ENCODE measurements at regions not wholly inside any gene's neighbourhood (a gene's known extent, or its start where the extent isn't known, plus 50 kb on each side); places are given as distances from the start of the nearest gene placed in this dataset.

DNA sequence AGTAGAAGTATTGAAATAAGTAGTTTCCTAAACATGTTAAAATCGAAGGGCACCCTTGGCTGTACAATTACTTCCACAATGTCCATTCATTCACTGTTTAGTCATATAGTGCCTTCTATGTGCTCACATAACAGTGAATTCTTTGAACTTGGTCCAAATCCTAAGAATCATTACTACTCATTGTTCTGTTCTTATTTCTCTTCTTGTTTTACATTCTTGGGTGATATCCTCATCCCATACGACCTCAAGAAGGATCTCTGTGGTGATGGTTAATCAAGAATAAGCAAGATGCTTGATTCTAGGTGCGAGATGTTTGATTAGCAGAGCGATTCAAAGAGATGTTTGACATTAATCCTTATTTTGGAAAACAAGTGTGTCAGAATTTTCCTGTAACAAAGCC is 667.4 kb upstream of the ZP4 start:
- DNase-seq (ENCODE audit: low read depth) = no peak

DNA sequence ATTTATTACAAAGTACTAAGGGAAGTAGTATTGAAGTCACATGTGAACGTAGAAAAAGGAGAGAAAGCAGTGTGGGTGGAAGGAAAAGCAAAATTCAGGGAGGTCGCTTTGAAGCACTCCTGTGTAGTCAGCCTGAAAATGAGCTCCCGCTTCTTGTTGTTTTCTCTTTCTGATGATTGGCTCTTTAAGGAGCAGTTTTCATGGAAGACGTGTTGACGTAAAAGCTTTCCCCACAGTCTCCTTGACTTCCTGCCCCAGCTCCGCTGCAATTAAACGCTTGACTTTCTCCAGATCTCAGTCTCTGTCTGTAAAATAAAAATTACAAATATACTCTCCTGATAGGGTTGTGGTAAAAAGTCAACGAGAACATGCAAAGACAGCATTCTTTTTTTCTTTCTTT is 661.5 kb upstream of the ZP4 start:
- DNase-seq (ENCODE audit: low read depth) = no peak

DNA sequence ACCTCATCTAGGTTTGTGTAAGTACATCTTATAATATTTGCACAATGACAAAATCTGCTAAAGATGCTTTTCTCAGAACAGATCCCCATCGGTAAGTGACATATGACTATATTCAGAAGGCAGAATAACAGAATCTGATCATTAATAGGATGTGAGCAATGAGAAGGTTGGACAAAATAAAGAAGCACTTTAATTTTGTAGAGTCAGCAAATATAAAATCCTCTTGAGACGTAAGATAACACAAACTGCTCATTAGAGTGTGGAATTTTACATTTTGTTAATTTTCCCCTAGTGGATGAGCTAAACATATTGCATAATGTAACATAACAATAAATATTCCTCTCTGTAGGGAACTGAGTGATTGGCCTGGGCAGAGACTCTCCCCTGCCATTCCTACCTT is 658.4 kb upstream of the ZP4 start:
- DNase-seq (ENCODE audit: low read depth) = no peak

DNA sequence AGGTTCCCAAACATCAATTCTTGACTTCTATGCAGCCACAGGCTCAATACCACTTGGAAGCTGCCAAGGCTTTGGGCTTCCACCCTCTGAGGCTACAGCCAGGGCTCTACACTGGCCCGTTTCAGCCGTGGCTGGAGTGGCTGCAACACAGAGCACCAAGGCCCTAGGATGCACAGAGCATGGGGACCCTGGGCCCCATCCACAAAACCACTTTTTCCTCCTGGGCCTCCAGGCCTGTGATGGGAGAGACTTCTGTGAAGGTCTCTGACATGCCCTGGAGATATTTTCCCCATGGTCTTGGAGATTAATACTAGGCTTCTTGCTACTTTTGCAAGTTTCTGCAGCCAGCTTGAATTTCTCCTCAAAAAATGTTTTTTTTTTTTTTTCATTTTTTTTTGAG is 655.4 kb upstream of the ZP4 start:
- no peak for DNase-seq (ENCODE audit: low read depth)

DNA sequence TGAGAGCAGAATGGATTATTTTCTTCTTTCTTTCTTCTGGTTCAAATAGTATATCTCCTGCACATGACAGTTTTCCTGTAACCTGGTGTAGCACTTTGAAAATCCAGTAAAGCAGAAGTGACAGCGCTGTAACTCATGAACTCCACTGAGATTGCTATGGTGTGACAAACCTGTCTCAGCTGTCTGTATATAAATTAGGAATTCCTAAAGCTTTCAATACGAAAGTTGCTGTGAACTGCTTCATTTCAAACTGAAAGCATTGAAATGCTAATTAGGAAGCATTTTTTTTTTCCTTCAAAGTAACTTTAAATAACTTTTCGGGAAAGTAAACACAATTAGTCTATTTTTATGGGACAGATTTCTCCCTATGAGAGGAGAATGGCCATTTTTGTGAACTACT is 646.9 kb upstream of the ZP4 start:
- no peak for DNase-seq (ENCODE audit: low read depth)

DNA sequence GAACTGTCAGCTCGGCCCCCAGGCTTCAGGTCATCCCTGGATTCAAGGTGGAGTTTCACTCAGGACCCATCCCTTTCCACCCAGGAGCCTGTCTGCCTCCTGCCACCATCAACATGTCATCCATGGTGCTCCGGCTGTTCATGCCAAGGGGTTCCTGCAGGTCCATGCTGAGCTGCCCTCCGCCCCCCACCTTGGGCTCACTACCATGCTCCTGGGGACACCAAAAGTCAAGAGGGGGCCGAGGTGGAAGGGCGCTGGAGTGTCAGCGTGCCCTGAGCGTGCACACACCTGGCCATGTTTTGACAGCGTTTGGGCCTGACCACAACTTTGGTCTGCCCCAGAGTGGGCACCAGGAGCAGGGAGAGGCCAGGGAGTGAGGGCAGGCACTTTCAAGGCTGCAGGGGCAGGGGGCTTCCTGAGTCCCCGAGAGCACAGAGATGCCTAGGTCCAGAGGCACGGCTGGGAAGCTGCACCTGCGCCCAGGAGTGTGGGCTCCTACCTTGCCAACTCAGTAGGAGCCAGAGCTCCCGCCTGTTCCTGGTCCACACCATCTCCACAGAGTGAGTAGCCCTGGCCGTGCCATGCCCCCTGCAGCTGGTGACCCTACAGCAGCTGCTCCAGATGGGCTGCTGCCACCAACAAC is 639.6 kb upstream of the ZP4 start:
- DNase-seq (ENCODE audit: low read depth) = no peak

DNA sequence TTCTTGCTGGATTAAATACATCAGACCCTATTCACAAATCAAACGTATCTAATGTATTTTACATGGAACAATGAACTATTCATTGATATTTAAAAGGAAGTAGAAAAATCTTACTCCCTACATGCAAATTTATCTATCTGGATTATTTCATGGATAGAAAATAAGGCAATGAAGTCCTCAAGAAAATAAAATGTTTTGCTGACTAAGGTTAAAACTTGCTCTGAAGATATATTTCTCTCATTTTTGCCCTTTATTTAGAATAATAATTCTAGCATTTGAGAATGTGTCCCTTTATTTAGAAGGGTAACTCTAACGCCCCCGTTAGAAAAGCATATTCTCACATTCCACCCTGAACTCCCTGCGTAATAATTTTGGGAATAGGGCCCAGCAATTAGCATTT is 627.0 kb upstream of the ZP4 start:
- no peak for DNase-seq (ENCODE audit: low read depth)

DNA sequence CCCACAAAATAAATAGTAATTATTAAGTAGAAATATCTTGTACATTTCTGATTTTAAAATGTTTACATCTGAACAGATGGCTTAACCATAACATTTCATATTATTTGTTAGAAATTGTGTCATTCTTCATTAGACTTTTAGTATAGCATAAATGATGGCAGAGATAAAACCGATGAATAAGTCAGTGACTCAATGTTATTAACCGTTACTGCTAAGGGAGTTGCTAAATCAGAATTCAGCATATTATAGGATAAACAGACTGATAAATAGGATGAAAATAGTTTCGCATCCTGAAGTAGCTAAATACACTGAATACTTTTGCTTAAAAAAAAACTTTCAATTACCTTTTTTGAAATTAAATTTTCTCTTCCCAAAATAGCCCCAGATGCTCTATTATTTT is 610.6 kb upstream of the ZP4 start:
- no peak for DNase-seq (ENCODE audit: low read depth)

DNA sequence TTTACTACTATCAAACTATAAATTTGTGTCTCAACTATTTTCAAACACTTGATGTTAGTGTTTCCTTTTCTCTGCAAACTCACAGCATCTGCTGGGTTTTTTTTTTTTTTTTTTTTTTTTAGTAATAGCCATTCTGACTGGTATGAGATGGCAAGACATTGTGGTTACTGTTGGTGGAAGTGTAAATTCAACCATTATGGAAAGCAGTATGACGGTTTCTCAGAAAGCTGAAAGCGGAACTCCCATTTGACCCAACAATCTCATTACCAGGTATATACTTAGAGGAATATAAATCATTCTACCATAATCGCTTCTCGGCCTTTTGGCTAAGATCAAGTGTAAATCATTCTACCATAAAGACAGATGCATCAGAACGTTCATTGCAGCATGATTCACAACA is 608.3 kb upstream of the ZP4 start:
- no peak for DNase-seq (ENCODE audit: low read depth)

DNA sequence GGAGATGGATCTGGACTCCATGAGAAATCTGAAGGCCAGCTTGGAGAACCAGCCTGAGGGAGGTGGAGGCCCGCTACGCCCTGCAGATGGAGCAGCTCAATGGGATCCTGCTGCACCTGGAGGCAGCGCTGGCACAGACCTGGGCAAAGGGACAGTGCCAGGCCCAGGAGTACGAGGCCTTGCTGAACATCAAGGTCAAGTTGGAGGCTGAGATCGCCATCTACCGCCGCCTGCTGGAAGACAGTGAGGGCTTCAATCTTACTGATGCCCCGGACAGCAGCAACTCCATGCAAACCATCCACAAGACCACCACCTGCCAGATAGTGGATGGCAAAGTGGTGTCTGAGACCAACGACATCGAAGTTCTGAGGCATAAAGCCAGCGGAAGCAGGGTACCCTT is 601.5 kb upstream of the ZP4 start:
- DNase-seq (ENCODE audit: low read depth) = no peak

DNA sequence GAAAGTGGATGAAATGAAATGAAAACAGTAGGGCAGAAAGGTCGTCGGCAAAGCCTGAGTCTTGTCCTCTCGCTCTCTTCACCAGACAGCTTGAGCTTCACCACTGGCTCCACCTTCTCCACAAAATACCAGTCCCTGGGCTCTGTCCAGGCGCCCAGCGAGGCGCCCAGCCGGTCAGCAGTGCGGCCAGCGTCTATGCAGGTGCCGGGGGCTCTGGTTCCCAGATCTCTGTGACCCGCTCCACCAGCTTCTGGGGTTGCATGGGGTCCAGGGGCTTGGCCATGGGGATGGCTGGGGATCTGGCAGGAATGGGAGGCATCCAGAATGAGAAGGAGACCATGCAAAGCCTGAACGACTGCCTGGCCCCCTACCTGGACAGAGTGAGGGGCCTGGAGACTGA is 600.5 kb upstream of the ZP4 start:
- DNase-seq (ENCODE audit: low read depth) = no peak

DNA sequence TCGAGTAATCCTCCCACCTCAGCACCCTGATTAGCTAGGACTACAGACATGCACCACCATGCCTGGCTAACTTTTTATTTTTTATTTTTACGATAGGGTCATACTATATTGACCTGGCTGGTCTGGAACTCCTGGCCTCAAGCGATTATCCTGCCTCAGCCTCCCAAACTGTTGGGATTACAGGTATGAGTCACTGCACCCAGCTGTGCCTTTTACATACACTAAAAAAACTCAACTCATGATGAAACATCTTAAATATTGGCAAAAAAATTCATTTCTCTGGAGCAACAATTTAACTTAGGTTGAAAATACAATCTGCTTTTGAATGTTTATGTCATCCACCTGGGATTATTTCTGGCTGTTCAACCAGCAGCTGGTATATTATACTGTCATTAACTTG is 598.3 kb upstream of the ZP4 start:
- no peak for DNase-seq (ENCODE audit: low read depth)

DNA sequence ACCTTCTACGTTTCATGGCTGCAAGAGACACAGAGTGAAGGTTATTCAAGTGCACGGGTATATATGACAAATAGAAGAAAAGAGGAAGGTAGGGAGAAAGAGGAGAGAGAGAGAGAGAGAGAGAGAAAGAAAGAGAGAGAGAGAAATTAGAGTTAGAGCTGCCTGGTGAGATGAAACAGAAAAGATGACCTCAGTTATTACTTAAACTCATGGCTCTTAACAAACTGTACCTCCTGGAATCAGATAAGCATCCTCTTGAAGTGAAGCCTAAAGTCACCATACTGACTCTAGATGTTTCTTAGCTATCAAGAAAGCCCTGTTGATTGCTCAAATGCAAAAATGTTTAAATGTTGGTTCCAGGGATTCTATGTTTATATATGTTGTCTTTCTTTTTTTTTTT is 597.7 kb upstream of the ZP4 start:
- no peak for DNase-seq (ENCODE audit: low read depth)

DNA sequence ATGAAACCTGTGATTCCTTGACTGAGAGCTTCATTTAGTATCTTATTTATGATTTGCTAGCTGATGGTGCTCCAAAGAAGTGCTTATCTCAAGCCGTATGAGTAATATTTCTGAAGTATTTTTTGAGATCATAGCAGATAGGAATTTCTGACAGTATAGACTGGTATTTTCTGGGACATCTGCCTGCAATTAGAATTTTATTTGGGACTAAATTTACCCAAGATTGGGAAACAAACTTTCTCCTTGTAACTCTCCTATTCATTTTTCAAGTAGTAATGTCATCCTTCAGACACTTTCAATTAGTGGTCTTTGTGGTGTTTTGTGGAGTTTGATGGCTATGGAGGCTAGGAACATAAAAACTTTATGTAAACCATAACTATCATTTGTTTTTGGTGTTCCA is 597.2 kb upstream of the ZP4 start:
- DNase-seq (ENCODE audit: low read depth) = no peak

DNA sequence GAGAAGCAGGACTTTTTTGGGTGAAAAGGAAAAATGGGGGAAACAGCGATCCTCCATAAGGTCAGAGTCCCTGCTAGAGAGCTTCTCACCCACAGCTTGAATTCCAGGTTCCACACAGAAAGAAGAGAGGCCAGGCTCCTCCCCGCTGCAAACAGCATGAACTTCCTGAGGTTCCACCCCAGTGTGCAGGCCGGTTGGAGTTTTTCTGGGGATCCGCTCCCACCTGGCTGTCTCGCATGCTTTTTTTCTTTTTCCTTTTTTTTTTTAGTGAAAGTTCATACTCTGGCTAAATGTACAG is 595.1 kb upstream of the ZP4 start:
- no peak for DNase-seq (ENCODE audit: low read depth)

DNA sequence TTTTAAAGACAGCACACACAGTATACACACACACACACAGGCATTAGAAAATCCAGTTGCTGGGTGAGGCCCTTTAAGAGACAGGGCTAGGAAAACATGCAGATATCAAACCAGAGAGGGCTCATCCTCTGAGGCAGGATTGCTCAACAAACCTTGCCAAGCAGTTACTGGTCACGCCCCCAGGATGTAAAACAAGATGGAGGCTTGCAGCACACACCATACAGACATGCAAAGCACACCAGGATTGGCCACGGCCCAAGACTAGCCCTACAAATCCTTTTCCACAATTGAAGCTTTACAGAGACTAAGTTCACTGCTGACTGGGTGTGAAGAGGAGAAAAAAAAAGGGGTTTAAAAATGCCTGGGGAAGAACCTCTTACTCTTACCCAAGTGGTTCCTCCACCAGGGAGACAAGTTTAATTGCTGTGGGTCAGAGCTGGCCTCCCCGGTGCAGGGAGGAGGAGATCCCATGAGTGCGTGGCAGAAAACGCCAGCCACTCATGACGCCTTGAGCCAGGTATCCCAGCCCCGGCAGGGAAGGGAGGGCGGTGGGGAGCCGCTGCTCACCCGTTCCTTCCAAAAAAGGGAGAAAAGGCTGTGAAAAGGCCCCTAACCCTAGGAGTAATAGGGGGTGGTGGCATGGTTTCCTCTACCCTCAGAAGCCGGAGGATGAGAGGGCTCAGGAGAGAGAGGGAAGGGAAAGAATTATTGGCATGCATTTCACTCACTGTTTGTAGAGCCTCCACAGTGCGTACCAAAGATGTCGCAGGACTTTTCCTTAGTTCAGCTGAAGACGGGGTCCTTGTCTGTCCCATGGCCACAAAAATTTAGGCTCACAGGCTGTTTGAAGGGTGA is 594.6 kb upstream of the ZP4 start:
- DNase-seq (ENCODE audit: low read depth) = no peak

DNA sequence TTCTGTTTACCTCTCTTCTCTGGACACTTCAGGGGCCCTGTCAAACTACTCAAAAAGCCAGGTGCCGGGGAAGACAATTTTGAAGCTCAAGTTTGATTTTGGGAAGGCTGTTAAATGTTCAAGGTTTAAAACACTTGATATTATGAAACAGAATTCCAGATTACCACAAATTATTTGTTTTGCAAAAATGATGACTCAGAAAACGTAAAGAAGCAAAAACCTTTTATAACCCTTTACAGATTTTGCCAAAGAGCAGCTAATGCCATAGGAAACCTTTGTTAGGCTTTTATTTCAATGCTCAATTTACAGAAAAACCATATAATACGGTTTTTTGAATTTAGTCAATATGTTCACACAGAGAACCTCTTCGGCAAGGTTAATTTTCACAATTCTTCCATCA is 593.4 kb upstream of the ZP4 start:
- DNase-seq (ENCODE audit: low read depth) = no peak

DNA sequence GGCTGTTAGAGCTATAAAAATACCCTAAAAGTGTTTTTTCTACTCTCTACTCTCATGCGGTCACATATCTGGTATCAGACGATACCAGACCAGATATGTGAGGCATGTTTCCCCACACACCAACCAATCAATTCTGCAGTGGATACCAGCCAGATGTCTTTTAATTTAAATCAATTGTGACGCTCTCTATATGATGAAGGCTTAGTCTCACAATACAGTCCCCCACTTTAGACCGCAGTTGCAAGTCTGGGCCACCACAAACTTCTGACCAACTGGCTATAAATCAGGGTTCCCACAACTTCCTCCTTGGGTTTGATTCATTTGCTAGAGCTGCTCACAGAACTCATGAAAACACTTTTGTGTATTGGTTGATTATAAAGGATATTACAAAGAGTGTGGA is 586.1 kb upstream of the ZP4 start:
- no peak for DNase-seq (ENCODE audit: low read depth)

DNA sequence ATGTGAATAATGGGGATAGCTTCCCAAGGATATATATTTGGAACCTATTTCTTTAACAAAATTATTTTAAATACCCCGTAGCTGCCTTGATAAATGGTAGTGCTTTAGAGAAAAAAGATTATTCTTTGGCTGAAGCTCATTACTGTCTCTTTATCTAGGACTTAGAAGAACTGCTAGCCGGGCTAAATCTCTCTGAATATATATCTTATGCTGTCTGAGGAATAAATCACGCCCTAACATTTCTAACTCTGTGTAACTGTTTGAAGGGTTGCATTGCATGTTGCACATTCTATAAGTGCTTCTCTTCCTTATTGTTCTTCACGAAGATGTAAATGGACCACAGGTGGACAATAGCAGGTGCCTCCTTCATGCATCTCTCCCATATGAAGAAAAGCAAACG is 585.0 kb upstream of the ZP4 start:
- no peak for DNase-seq (ENCODE audit: low read depth)

DNA sequence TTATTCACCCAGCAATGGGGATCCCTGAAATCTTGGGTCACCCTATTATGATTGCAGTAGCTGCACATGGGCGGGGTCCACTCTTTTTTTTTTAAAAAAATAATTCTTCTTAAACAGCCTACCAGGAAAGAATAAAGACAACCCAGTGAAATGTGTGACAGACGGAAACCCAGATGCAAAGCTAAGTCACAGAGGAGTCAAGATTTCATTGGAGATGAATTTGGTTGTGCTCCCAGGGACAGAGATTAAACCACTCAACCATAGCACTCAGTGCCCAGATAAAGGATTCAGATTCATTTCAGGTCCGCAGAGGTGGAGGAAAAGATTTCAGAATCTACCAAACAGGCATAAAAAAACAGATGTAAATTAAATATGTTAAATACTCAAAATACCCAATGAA is 583.5 kb upstream of the ZP4 start:
- no peak for DNase-seq (ENCODE audit: low read depth)

DNA sequence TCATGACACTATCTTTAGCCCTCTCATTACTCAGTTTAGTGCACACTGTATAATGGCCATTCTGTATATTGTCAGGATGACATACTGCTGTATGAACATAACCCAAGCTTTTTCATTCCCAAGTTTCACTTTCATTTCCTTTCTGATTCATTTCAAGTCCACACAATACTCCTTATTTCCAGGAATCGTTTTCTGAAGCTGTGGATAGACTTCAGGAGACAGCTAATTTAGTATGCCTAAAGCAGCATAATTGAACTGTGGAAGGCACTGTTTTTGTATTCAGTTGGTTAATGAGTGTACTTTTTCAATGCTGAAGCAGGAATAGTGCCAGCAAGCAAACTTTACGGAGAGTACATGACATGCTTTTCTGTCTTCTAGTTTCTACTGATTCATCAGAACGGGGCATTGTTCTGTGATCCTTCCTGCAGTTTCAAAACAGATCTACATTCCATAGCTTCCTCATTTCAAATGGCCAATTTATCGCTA is 578.5 kb upstream of the ZP4 start:
- no peak for DNase-seq (ENCODE audit: low read depth)

DNA sequence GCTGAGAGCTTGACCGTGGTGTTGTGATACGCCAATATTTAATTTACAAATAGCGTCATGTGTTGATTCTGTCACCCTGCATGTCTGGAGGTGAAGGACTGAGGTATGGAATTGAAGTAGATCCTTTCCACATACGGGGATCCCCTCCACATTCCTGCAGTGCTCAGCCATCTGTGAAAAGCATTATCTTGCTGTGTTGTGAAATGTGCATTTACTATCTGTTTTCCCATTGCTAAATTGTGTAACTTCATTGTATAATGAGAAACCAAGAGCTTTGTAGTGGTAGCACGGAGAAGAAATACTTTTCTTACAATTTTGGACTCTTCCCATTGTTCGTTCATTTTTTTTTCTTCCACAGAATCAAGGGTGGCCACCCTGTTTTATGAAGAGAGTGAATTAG is 577.3 kb upstream of the ZP4 start:
- no peak for DNase-seq (ENCODE audit: low read depth)

DNA sequence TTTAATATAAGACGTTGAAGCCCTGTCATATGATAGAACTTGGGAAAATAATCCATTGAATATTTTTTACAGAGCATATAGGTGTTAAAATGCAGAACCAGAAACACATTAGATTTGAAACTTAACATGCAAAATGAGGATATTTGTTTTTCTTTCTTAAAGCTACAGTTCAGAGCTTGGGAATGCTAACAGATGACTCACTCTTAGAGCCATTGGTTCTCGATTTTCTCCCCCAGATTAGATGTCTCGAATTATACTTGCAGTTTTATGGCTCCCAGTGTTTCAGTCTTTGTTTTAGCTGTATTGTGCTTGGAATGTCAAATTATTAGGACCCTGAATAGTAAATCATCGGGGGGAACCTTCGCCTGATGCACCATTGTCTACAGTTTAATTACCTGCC is 575.7 kb upstream of the ZP4 start:
- DNase-seq (ENCODE audit: low read depth) = no peak

DNA sequence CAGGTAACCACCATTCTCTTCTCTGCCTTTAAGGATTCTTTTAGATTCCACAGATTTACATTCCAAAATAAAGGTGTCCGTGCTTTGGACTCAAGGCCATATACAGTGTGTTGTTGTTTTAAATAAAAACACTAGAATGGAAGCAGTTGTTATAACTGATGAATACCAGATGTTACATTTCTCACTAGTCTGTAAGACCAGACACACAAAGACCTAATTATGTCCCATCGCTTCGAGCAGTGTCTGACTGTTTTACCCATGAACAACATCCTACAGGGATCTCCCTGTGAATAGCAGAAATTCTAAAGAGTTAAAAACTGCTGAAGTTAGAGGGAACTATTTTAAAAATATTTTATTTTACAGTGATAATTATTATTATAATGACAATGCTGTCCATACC is 574.7 kb upstream of the ZP4 start:
- no peak for DNase-seq (ENCODE audit: low read depth)
